ENCODE measurements at regions not wholly inside any gene's neighbourhood (a gene's known extent, or its start where the extent isn't known, plus 50 kb on each side); places are given as distances from the start of the nearest gene placed in this dataset.

- DNase-seq (ENCODE audit: insufficient read length, low spot score), result no peak
- FAIRE-seq, result no peak
- no peak for TF ChIP-seq POLR2AphosphoS5 (IDR thresholded peaks at IDR 0.05; ENCODE audit: low read depth, low read length)
- no peak for TF ChIP-seq TAF1 (IDR thresholded peaks at IDR 0.05; ENCODE audit: low read depth, low read length)
- TF ChIP-seq PAX5 (IDR thresholded peaks at IDR 0.05; ENCODE audit: insufficient read depth, low read length, severe bottlenecking), result no peak
- TF ChIP-seq SPI1 (IDR thresholded peaks at IDR 0.05; ENCODE audit: low read depth, low read length), result no peak
- TF ChIP-seq POLR2A (IDR thresholded peaks at IDR 0.05; ENCODE audit: low read depth, low read length), result no peak
- TF ChIP-seq POU2F2 (IDR thresholded peaks at IDR 0.05; ENCODE audit: low read depth, low read length), result no peak
Observed at GRCh38 chr16:8199390-8199789, 390.9 kb downstream of the TMEM114 start.

- no peak for DNase-seq (ENCODE audit: insufficient read length, low spot score)
- TF ChIP-seq POU2F2 (IDR thresholded peaks at IDR 0.05; ENCODE audit: low read depth, low read length) (no peak), SPI1 (IDR thresholded peaks at IDR 0.05; ENCODE audit: low read depth, low read length) (no peak), TAF1 (IDR thresholded peaks at IDR 0.05; ENCODE audit: low read depth, low read length) (no peak), POLR2AphosphoS5 (IDR thresholded peaks at IDR 0.05; ENCODE audit: low read depth, low read length) (no peak)
- no peak for FAIRE-seq
Observed at GRCh38 chr16:8194794-8195193, 395.5 kb downstream of the TMEM114 start.

GRCh38 chr16:8188841-8189240 lies 401.5 kb downstream of the TMEM114 start:
- FAIRE-seq, result no peak
- DNase-seq (ENCODE audit: insufficient read length, low spot score), result no peak
- TF ChIP-seq TAF1 (IDR thresholded peaks at IDR 0.05; ENCODE audit: low read depth, low read length) (no peak), PAX5 (IDR thresholded peaks at IDR 0.05; ENCODE audit: insufficient read depth, low read length, severe bottlenecking) (no peak), SPI1 (IDR thresholded peaks at IDR 0.05; ENCODE audit: low read depth, low read length) (no peak), POLR2A (IDR thresholded peaks at IDR 0.05; ENCODE audit: low read depth, low read length) (no peak)

- TF ChIP-seq SPI1 (IDR thresholded peaks at IDR 0.05; ENCODE audit: low read depth, low read length), result no peak
- no peak for TF ChIP-seq POLR2A (IDR thresholded peaks at IDR 0.05; ENCODE audit: low read depth, low read length)
- TF ChIP-seq TAF1 (IDR thresholded peaks at IDR 0.05; ENCODE audit: low read depth, low read length), result no peak
- no peak for TF ChIP-seq PAX5 (IDR thresholded peaks at IDR 0.05; ENCODE audit: insufficient read depth, low read length, severe bottlenecking)
- TF ChIP-seq POU2F2 (IDR thresholded peaks at IDR 0.05; ENCODE audit: low read depth, low read length), result no peak
- TF ChIP-seq POLR2AphosphoS5 (IDR thresholded peaks at IDR 0.05; ENCODE audit: low read depth, low read length), result no peak
- DNase-seq (ENCODE audit: insufficient read length, low spot score) (no peak), FAIRE-seq (no peak)
Observed at GRCh38 chr16:8187782-8188372, 402.4 kb downstream of the TMEM114 start.

- no peak for FAIRE-seq
- DNase-seq (ENCODE audit: insufficient read length, low spot score), result no peak
- no peak for TF ChIP-seq SPI1 (IDR thresholded peaks at IDR 0.05; ENCODE audit: low read depth, low read length)
- TF ChIP-seq POLR2AphosphoS5 (IDR thresholded peaks at IDR 0.05; ENCODE audit: low read depth, low read length), result no peak
- TF ChIP-seq TAF1 (IDR thresholded peaks at IDR 0.05; ENCODE audit: low read depth, low read length), result no peak
- TF ChIP-seq POLR2A (IDR thresholded peaks at IDR 0.05; ENCODE audit: low read depth, low read length), result no peak
- no peak for TF ChIP-seq PAX5 (IDR thresholded peaks at IDR 0.05; ENCODE audit: insufficient read depth, low read length, severe bottlenecking)
- TF ChIP-seq POU2F2 (IDR thresholded peaks at IDR 0.05; ENCODE audit: low read depth, low read length), result no peak
Observed at GRCh38 chr16:8184854-8185253, 405.5 kb downstream of the TMEM114 start.

- FAIRE-seq (no peak), DNase-seq (ENCODE audit: insufficient read length, low spot score) (no peak)
- no peak for TF ChIP-seq TAF1 (IDR thresholded peaks at IDR 0.05; ENCODE audit: low read depth, low read length)
- no peak for TF ChIP-seq POLR2A (IDR thresholded peaks at IDR 0.05; ENCODE audit: low read depth, low read length)
- TF ChIP-seq POU2F2 (IDR thresholded peaks at IDR 0.05; ENCODE audit: low read depth, low read length), result no peak
- no peak for TF ChIP-seq SPI1 (IDR thresholded peaks at IDR 0.05; ENCODE audit: low read depth, low read length)
- no peak for TF ChIP-seq PAX5 (IDR thresholded peaks at IDR 0.05; ENCODE audit: insufficient read depth, low read length, severe bottlenecking)
- TF ChIP-seq POLR2AphosphoS5 (IDR thresholded peaks at IDR 0.05; ENCODE audit: low read depth, low read length), result no peak
Observed at GRCh38 chr16:8183176-8184099, 406.9 kb downstream of the TMEM114 start.

GRCh38 chr16:8182761-8183160 lies 407.6 kb downstream of the TMEM114 start:
- TF ChIP-seq TAF1 (IDR thresholded peaks at IDR 0.05; ENCODE audit: low read depth, low read length), result no peak
- TF ChIP-seq PAX5 (IDR thresholded peaks at IDR 0.05; ENCODE audit: insufficient read depth, low read length, severe bottlenecking), result no peak
- no peak for TF ChIP-seq POLR2AphosphoS5 (IDR thresholded peaks at IDR 0.05; ENCODE audit: low read depth, low read length)
- DNase-seq (ENCODE audit: insufficient read length, low spot score), result no peak
- FAIRE-seq, result no peak

GRCh38 chr16:8179615-8180014 lies 410.7 kb downstream of the TMEM114 start:
- FAIRE-seq (no peak), DNase-seq (ENCODE audit: insufficient read length, low spot score) (no peak)
- no peak for TF ChIP-seq POU2F2 (IDR thresholded peaks at IDR 0.05; ENCODE audit: low read depth, low read length)
- no peak for TF ChIP-seq POLR2A (IDR thresholded peaks at IDR 0.05; ENCODE audit: low read depth, low read length)
- TF ChIP-seq SPI1 (IDR thresholded peaks at IDR 0.05; ENCODE audit: low read depth, low read length), result no peak
- TF ChIP-seq PAX5 (IDR thresholded peaks at IDR 0.05; ENCODE audit: insufficient read depth, low read length, severe bottlenecking), result no peak
- TF ChIP-seq TAF1 (IDR thresholded peaks at IDR 0.05; ENCODE audit: low read depth, low read length), result no peak
- no peak for TF ChIP-seq POLR2AphosphoS5 (IDR thresholded peaks at IDR 0.05; ENCODE audit: low read depth, low read length)

- TF ChIP-seq POLR2AphosphoS5 (IDR thresholded peaks at IDR 0.05; ENCODE audit: low read depth, low read length), result no peak
- TF ChIP-seq TAF1 (IDR thresholded peaks at IDR 0.05; ENCODE audit: low read depth, low read length), result no peak
- no peak for TF ChIP-seq POU2F2 (IDR thresholded peaks at IDR 0.05; ENCODE audit: low read depth, low read length)
- TF ChIP-seq SPI1 (IDR thresholded peaks at IDR 0.05; ENCODE audit: low read depth, low read length), result no peak
- no peak for TF ChIP-seq PAX5 (IDR thresholded peaks at IDR 0.05; ENCODE audit: insufficient read depth, low read length, severe bottlenecking)
- no peak for TF ChIP-seq POLR2A (IDR thresholded peaks at IDR 0.05; ENCODE audit: low read depth, low read length)
- DNase-seq (ENCODE audit: insufficient read length, low spot score), result no peak
- FAIRE-seq, result no peak
Observed at GRCh38 chr16:8178271-8178670, 412.0 kb downstream of the TMEM114 start.

All from GM12891 (cell line).